GM18870 (cell line): ENCODE measurements at regions not wholly inside any gene's neighbourhood (a gene's known extent, or its start where the extent isn't known, plus 50 kb on each side); places are given as distances from the start of the nearest gene placed in this dataset.

Source experiments
- ATAC-seq: cut with Tn5 transposase; IDR thresholded peaks from one replicate; pipeline ENCODE4 v1.9.1; 2021; ENCODE audit warnings: moderate library complexity; ENCODE audit not compliant: unreplicated experiment

- ATAC-seq, result no peak
Observed at GRCh38 chr1:87265786-87266185, 62.9 kb upstream of the LMO4 start.

- no peak for ATAC-seq
Observed at GRCh38 chr1:87268111-87268510, 60.6 kb upstream of the LMO4 start.

- no peak for ATAC-seq
Observed at GRCh38 chr1:87269921-87270320, 58.8 kb upstream of the LMO4 start.

GRCh38 chr1:87273291-87273690, 55.4 kb upstream of the LMO4 start:
- no peak for ATAC-seq

GRCh38 chr1:87274851-87275250, 53.8 kb upstream of the LMO4 start:
- no peak for ATAC-seq

GRCh38 chr1:87278825-87279535, 49.7 kb upstream of the LMO4 start:
- ATAC-seq, result no peak
